Naive thymus-derived CD8-positive, alpha-beta T cell (primary cell): ENCODE measurements at regions not wholly inside any gene's neighbourhood (a gene's known extent, or its start where the extent isn't known, plus 50 kb on each side); places are given as distances from the start of the nearest gene placed in this dataset.

Experiments used
- ATAC-seq, 2 donors: fragments of 150-1000 bp; cut with Tn5 transposase in 1 of 2; sonication (Bioruptor Pico), chemical (Tn5 transposase) in 1 of 2; 1 replicate in 1 of 2; 2 replicates in 1 of 2; pipeline ENCODE4 v1.10.0; 2021; ENCODE audit warnings: mild to moderate bottlenecking in 2 of 2, moderate library complexity in 2 of 2
- POLR2A ChIA-PET: fragments of 350-600 bp; sonication (Branson Sonifier 250); formaldehyde crosslinking; loops from one replicate; lab custom pipeline; 2021; ENCODE audit warnings: antibody characterized with exemption; lab: Charles Lee
- DNase-seq, 10 donors: peaks; one replicate each; pipeline versions ENCODE4 v3.0.0 to v3.0.0-alpha.2; 2020 to 2022
- H3K27ac Mint-ChIP-seq, 10 donors: one replicate each; pipeline ENCODE4 v1.8.0; 2020 to 2022; ENCODE audit warnings: mild to moderate bottlenecking in 10 of 10, mixed read lengths in 10 of 10, moderate library complexity in 4 of 10, inconsistent platforms in 1 of 10
- H3K27me3 Mint-ChIP-seq, 5 donors: one replicate each; pipeline ENCODE4 v1.8.0; 2021 to 2022; ENCODE audit warnings: mixed read lengths in 5 of 5
- H3K36me3 Mint-ChIP-seq, 3 donors: one replicate each; pipeline ENCODE4 v1.8.0; 2020 to 2022; ENCODE audit warnings: mixed read lengths in 3 of 3, mild to moderate bottlenecking in 2 of 3, inconsistent platforms in 1 of 3
- H3K4me1 Mint-ChIP-seq, 4 donors: one replicate each; pipeline ENCODE4 v1.8.0; 2021 to 2022; ENCODE audit warnings: mixed read lengths in 4 of 4
- H3K4me3 Mint-ChIP-seq, 10 donors: one replicate each; pipeline ENCODE4 v1.8.0; 2020 to 2022; ENCODE audit warnings: mild to moderate bottlenecking in 10 of 10, mixed read lengths in 10 of 10, moderate library complexity in 6 of 10, inconsistent platforms in 1 of 10
- H3K9me3 Mint-ChIP-seq, 9 donors: one replicate each; pipeline ENCODE4 v1.8.0; 2020 to 2022; ENCODE audit warnings: mixed read lengths in 9 of 9, mild to moderate bottlenecking in 3 of 9, inconsistent platforms in 1 of 9, moderate library complexity in 1 of 9

- POLR2A ChIA-PET: no interaction called here
- Mint-ChIP-seq H3K9me3 (no peaks in the 10 kb centered on the region), H3K4me1 (no peaks in the 10 kb centered on the region), H3K27ac (no peak overlapping the region), H3K27me3 (peaks cover 4 to 23% (median 12%) of the 10 kb centered on the region in 5 donors), H3K4me3 (no peak overlapping the region), H3K36me3 (no peaks in the 10 kb centered on the region)
- DNase-seq: no peak
- no peak for ATAC-seq
Measured at GRCh38 chr2:114046373-114046772, 156.5 kb downstream of the ACTR3 start.

- no peak for ATAC-seq
- no peak for DNase-seq
- peaks cover 4 to 23% (median 12%) of the 10 kb centered on the region in 5 donors for H3K27me3 Mint-ChIP-seq
- no peak overlapping the region for H3K4me3 Mint-ChIP-seq
- POLR2A ChIA-PET: no interaction called here
- H3K9me3 Mint-ChIP-seq: no peaks in the 10 kb centered on the region
- H3K27ac Mint-ChIP-seq: no peak overlapping the region
- H3K36me3 Mint-ChIP-seq: no peaks in the 10 kb centered on the region
- no peaks in the 10 kb centered on the region for H3K4me1 Mint-ChIP-seq
Measured at GRCh38 chr2:114046866-114047435, 157.1 kb downstream of the ACTR3 start.

GRCh38 chr2:114049280-114049679 lies 159.4 kb downstream of the ACTR3 start:
- POLR2A ChIA-PET: no interaction called here
- no peak for DNase-seq
- Mint-ChIP-seq H3K36me3 (no peaks in the 10 kb centered on the region), H3K27ac (no peak overlapping the region), H3K4me3 (no peak overlapping the region), H3K27me3 (peaks cover 18 to 31% (median 24%) of the 10 kb centered on the region in 5 donors), H3K9me3 (no peaks in the 10 kb centered on the region), H3K4me1 (no peaks in the 10 kb centered on the region)
- ATAC-seq: no peak

- ATAC-seq (no peak), DNase-seq (no peak)
- Mint-ChIP-seq H3K4me1 (no peaks in the 10 kb centered on the region), H3K27ac (no peak overlapping the region), H3K4me3 (no peak overlapping the region), H3K27me3 (peaks cover 19 to 34% (median 24%) of the 10 kb centered on the region in 5 donors), H3K36me3 (no peaks in the 10 kb centered on the region), H3K9me3 (no peaks in the 10 kb centered on the region)
- POLR2A ChIA-PET: no interaction called here
Measured at GRCh38 chr2:114049826-114050225, 159.9 kb downstream of the ACTR3 start.

GRCh38 chr2:114056294-114057143 lies 166.6 kb downstream of the ACTR3 start:
- peaks cover 19 to 32% (median 25%) of the 10 kb centered on the region in 5 donors for H3K27me3 Mint-ChIP-seq
- H3K4me1 Mint-ChIP-seq: no peaks in the 10 kb centered on the region
- no peak overlapping the region for H3K4me3 Mint-ChIP-seq
- H3K27ac Mint-ChIP-seq: no peak overlapping the region
- peaks cover 0 to 5% (median 0%) of the 10 kb centered on the region in 3 donors for H3K36me3 Mint-ChIP-seq
- H3K9me3 Mint-ChIP-seq: peaks cover 0 to 4% (median 0%) of the 10 kb centered on the region in 9 donors
- DNase-seq (no peak), ATAC-seq (no peak)
- POLR2A ChIA-PET: no interaction called here

- H3K4me3 Mint-ChIP-seq: no peak overlapping the region
- no peak for DNase-seq
- ATAC-seq: no peak
- peaks cover 0 to 5% (median 0%) of the 10 kb centered on the region in 3 donors for H3K36me3 Mint-ChIP-seq
- H3K4me1 Mint-ChIP-seq: no peaks in the 10 kb centered on the region
- H3K27ac Mint-ChIP-seq: no peak overlapping the region
- H3K9me3 Mint-ChIP-seq: peaks cover 0 to 4% (median 0%) of the 10 kb centered on the region in 9 donors
- POLR2A ChIA-PET: no interaction called here
- H3K27me3 Mint-ChIP-seq: peaks cover 19 to 31% (median 24%) of the 10 kb centered on the region in 5 donors
Measured at GRCh38 chr2:114057638-114058037, 167.7 kb downstream of the ACTR3 start.

GRCh38 chr2:114061566-114062098 lies 171.7 kb downstream of the ACTR3 start:
- no peak overlapping the region for H3K27ac Mint-ChIP-seq
- peaks cover 0 to 4% (median 0%) of the 10 kb centered on the region in 9 donors for H3K9me3 Mint-ChIP-seq
- no peak overlapping the region for H3K4me3 Mint-ChIP-seq
- H3K36me3 Mint-ChIP-seq: peaks cover 0 to 5% (median 0%) of the 10 kb centered on the region in 3 donors
- no peaks in the 10 kb centered on the region for H3K4me1 Mint-ChIP-seq
- peaks cover 6 to 23% (median 15%) of the 10 kb centered on the region in 5 donors for H3K27me3 Mint-ChIP-seq
- POLR2A ChIA-PET: no interaction called here
- DNase-seq: no peak
- no peak for ATAC-seq

GRCh38 chr2:114063346-114063745 lies 173.5 kb downstream of the ACTR3 start:
- peaks cover 0 to 5% (median 0%) of the 10 kb centered on the region in 3 donors for H3K36me3 Mint-ChIP-seq
- POLR2A ChIA-PET: no interaction called here
- no peak overlapping the region for H3K4me3 Mint-ChIP-seq
- no peak for ATAC-seq
- peaks cover 5 to 26% (median 16%) of the 10 kb centered on the region in 5 donors for H3K27me3 Mint-ChIP-seq
- DNase-seq: no peak
- no peak overlapping the region for H3K27ac Mint-ChIP-seq
- no peaks in the 10 kb centered on the region for H3K4me1 Mint-ChIP-seq
- H3K9me3 Mint-ChIP-seq: peaks cover 0 to 4% (median 0%) of the 10 kb centered on the region in 9 donors

GRCh38 chr2:114065731-114066130 lies 175.8 kb downstream of the ACTR3 start:
- Mint-ChIP-seq H3K27me3 (peaks cover 4 to 39% (median 24%) of the 10 kb centered on the region in 5 donors), H3K9me3 (peaks cover 0 to 2% (median 0%) of the 10 kb centered on the region in 9 donors), H3K36me3 (peaks cover 0 to 1% (median 0%) of the 10 kb centered on the region in 3 donors), H3K4me1 (no peaks in the 10 kb centered on the region), H3K4me3 (no peak overlapping the region), H3K27ac (no peak overlapping the region)
- DNase-seq: no peak
- POLR2A ChIA-PET: no interaction called here
- ATAC-seq: no peak

GRCh38 chr2:114066186-114066747 lies 176.4 kb downstream of the ACTR3 start:
- H3K4me3 Mint-ChIP-seq: no peak overlapping the region
- no peak for ATAC-seq
- POLR2A ChIA-PET: no interaction called here
- H3K4me1 Mint-ChIP-seq: no peaks in the 10 kb centered on the region
- no peak overlapping the region for H3K27ac Mint-ChIP-seq
- no peaks in the 10 kb centered on the region for H3K36me3 Mint-ChIP-seq
- peaks cover 4 to 39% (median 22%) of the 10 kb centered on the region in 5 donors for H3K27me3 Mint-ChIP-seq
- no peak for DNase-seq
- peaks cover 0 to 2% (median 0%) of the 10 kb centered on the region in 9 donors for H3K9me3 Mint-ChIP-seq

GRCh38 chr2:114068438-114068837 lies 178.5 kb downstream of the ACTR3 start:
- H3K4me3 Mint-ChIP-seq: no peak overlapping the region
- no peak for DNase-seq
- H3K4me1 Mint-ChIP-seq: no peaks in the 10 kb centered on the region
- ATAC-seq: no peak
- POLR2A ChIA-PET: no interaction called here
- H3K27me3 Mint-ChIP-seq: peaks cover 8 to 52% (median 26%) of the 10 kb centered on the region in 5 donors
- no peaks in the 10 kb centered on the region for H3K36me3 Mint-ChIP-seq
- no peak overlapping the region for H3K27ac Mint-ChIP-seq
- H3K9me3 Mint-ChIP-seq: no peaks in the 10 kb centered on the region

- POLR2A ChIA-PET: no interaction called here
- Mint-ChIP-seq H3K27ac (no peak overlapping the region), H3K4me3 (no peak overlapping the region), H3K27me3 (peaks cover 16 to 49% (median 23%) of the 10 kb centered on the region in 5 donors), H3K9me3 (peaks cover 0 to 12% (median 2%) of the 10 kb centered on the region in 9 donors), H3K4me1 (no peaks in the 10 kb centered on the region), H3K36me3 (peaks cover 0 to 6% (median 0%) of the 10 kb centered on the region in 3 donors)
- no peak for ATAC-seq
- DNase-seq: no peak
Measured at GRCh38 chr2:114076961-114077360, 187.1 kb downstream of the ACTR3 start.
